DMS 273 treated with DMSO at 0.1 percent for 48 hours (cell line): ENCODE measurements at regions not wholly inside any gene's neighbourhood (a gene's known extent, or its start where the extent isn't known, plus 50 kb on each side); places are given as distances from the start of the nearest gene placed in this dataset.

Source experiments
- DNase-seq: peaks from one replicate; lab custom pipeline; 2025; lab: John Stamatoyannopoulos, UW

DNA sequence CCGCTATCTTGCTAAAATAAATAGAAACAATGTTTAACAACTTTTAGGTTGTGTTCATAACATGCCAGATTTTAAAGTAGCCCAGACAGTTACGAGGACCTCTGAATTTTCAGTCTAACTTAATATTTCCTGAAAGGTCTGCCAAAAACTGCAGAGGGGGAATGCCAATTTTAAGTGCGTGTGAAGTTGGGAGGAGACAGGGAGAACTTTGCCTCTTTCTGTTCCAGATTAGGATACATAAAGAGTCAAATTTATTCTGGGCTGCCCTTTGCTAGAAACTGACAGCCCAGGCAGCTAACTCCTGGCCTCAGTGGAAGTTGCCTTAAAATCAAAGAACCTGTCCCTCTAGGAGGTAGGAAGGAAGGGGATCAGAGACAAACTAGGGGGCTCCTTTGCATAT lies 52.3 kb upstream of the PIP4K2A start:
- no peak for DNase-seq

GRCh38 chr10:22765660-22766547 lies 51.5 kb upstream of the PIP4K2A start:
- no peak for DNase-seq

GRCh38 chr10:22764639-22765038 lies 50.3 kb upstream of the PIP4K2A start:
- no peak for DNase-seq
